ENCODE measurements at regions not wholly inside any gene's neighbourhood (a gene's known extent, or its start where the extent isn't known, plus 50 kb on each side); places are given as distances from the start of the nearest gene placed in this dataset.
"Not testable (repeated sequence)": the region's sequence is repeated elsewhere in the genome, so short reads cannot be mapped to it uniquely, and the experiment has no call there.

DNA sequence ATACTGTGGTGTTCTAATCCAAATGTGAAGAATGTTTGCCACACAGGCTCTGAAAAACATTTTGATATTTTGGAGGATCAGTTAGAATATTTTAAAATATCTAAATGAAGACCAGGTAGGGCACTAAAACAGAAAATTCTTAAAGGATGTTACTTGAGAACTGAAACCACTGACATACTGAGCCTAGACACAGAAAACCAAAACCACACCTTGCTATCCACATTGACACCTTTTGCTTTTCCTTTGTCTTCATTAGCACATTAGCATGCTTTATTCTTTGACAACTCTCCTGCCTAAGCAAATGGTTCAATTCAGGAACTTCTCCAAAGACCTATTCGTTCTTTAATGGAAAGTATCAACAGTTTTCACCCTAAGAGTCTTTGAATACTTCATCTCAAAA, 835.9 kb upstream of the GRM7 start:
- Histone ChIP-seq H3K4me1 (no peaks in the 10 kb centered on the region), H3K36me3 (no peaks in the 10 kb centered on the region), H3K9me3 (peaks cover 0 to 14% of the 10 kb centered on the region in 2 donors), H3K27me3 (no peaks in the 10 kb centered on the region), H3K27ac (no peak overlapping the region), H3K4me3 (no peak overlapping the region)
- TF ChIP-seq POLR2A (IDR thresholded peaks at IDR 0.05) (no peak), POLR2AphosphoS5 (IDR thresholded peaks at IDR 0.05) (no peak)
- TF ChIP-seq, protein P1, sequence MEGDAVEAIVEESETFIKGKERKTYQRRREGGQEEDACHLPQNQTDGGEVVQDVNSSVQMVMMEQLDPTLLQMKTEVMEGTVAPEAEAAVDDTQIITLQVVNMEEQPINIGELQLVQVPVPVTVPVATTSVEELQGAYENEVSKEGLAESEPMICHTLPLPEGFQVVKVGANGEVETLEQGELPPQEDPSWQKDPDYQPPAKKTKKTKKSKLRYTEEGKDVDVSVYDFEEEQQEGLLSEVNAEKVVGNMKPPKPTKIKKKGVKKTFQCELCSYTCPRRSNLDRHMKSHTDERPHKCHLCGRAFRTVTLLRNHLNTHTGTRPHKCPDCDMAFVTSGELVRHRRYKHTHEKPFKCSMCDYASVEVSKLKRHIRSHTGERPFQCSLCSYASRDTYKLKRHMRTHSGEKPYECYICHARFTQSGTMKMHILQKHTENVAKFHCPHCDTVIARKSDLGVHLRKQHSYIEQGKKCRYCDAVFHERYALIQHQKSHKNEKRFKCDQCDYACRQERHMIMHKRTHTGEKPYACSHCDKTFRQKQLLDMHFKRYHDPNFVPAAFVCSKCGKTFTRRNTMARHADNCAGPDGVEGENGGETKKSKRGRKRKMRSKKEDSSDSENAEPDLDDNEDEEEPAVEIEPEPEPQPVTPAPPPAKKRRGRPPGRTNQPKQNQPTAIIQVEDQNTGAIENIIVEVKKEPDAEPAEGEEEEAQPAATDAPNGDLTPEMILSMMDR (IDR thresholded peaks at IDR 0.05) = no peak
- intact Hi-C loops (cut with DNase I; ENCODE audit: low total_unique reads) = no loop called here
- no peak for DNase-seq (ENCODE audit: low spot score in 2 of 2)

DNA sequence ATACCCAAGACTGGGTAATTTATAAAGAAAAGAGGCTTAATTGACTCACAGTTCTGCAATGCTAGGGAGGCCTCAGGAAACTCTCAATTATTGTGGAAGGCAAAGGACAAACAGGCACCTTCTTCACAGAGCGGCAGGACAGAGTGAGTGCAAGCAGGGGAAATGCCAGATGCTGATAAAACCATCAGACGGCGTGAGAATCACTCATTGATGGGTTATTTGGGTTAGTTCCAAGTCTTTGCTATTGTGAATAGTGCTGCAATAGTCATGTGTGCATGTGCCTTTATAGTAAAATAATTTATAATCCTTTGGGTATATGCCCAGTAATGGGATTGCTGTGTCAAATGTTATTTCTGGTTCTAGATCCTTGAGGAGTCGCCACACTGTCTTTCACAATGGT, 830.3 kb upstream of the GRM7 start:
- H3K27ac ChIP-seq; H3K27me3 ChIP-seq; intact Hi-C loops (cut with DNase I; ENCODE audit: low total_unique reads); H3K4me1 ChIP-seq; H3K36me3 ChIP-seq; H3K4me3 ChIP-seq; DNase-seq (ENCODE audit: low spot score in 2 of 2): not testable (repeated sequence)
- peaks cover 0 to 23% of the 10 kb centered on the region in 2 donors for H3K9me3 ChIP-seq

DNA sequence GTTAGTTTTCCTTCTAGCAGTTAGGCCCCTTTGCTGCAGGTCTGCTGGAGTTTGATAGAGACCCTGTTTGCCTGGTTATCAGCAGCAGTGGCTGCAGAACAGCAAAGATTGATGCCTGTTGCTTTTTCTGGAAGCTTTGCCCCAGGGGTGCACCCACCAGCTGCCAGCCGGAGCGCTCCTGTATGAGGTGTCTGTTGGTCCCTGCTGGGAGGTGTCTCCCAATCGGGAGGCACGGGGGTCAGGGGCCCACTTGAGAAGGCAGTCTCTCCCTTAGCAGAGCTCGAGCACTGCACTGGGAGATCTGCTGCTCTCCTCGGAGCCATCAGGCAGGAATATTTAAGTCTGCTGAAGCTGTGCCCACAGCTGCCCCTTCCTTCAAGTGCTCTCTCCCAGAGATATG, 825.3 kb upstream of the GRM7 start:
- intact Hi-C loops (cut with DNase I; ENCODE audit: low total_unique reads) = no loop called here
- TF ChIP-seq, protein P1 (IDR thresholded peaks at IDR 0.05) = no peak
- no peak for TF ChIP-seq POLR2AphosphoS5 (IDR thresholded peaks at IDR 0.05)
- TF ChIP-seq POLR2A (IDR thresholded peaks at IDR 0.05) = no peak
- H3K27ac ChIP-seq = no peak overlapping the region
- DNase-seq (ENCODE audit: low spot score in 2 of 2) = no peak
- H3K27me3 ChIP-seq = no peaks in the 10 kb centered on the region
- no peaks in the 10 kb centered on the region for H3K4me1 ChIP-seq
- no peak overlapping the region for H3K4me3 ChIP-seq
- H3K9me3 ChIP-seq = peaks cover 4 to 19% of the 10 kb centered on the region in 2 donors
- H3K36me3 ChIP-seq = no peaks in the 10 kb centered on the region

DNA sequence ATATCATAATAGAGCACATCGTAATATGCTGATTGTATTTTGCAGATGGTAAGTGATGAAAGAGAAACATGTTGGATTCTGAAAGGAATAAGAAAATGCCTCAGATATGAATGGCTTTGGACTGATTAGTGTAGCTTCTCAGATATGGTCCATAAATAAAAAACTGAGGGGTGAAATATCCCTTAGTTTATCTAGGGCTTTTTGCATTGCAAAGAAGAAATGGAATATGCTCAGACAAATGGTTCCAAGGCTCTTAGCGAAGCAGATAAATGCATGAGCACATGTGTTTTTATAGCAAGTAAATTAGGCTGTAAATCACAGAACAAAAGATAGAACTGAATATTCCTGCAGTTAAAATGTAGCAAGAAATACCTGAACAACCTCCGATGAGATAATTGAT, 820.9 kb upstream of the GRM7 start:
- Histone ChIP-seq H3K36me3 (no peaks in the 10 kb centered on the region), H3K4me3 (no peak overlapping the region), H3K27ac (no peak overlapping the region), H3K9me3 (peaks cover 3 to 4% of the 10 kb centered on the region in 2 donors), H3K4me1 (no peaks in the 10 kb centered on the region), H3K27me3 (no peaks in the 10 kb centered on the region)
- DNase-seq (ENCODE audit: low spot score in 2 of 2) = no peak
- intact Hi-C loops (cut with DNase I; ENCODE audit: low total_unique reads) = no loop called here
- TF ChIP-seq POLR2A (IDR thresholded peaks at IDR 0.05) (no peak), POLR2AphosphoS5 (IDR thresholded peaks at IDR 0.05) (no peak)
- TF ChIP-seq, protein P1 (IDR thresholded peaks at IDR 0.05) = no peak

DNA sequence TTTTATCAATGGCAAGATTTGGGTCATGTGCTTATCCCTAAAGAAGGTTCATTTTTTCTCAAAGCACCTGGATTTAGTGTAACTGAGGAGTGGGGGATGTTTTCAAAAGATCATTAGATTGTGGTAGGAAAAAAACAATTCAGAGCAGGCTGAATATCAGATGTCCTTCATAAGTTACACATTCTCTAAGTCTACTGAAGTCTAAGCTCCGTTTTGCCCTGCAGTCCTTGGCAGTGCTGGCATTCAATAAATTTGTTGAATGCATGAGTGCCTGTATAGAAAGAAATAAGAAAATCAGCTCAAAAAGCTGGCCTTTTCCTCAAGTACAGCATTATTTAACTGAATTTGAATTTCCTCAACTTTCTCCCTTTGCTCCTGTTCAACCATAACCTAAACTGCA, 819.0 kb upstream of the GRM7 start:
- Histone ChIP-seq H3K4me1 (no peaks in the 10 kb centered on the region), H3K27me3 (no peaks in the 10 kb centered on the region), H3K9me3 (peaks cover 5 to 9% of the 10 kb centered on the region in 2 donors), H3K36me3 (no peaks in the 10 kb centered on the region), H3K4me3 (no peak overlapping the region), H3K27ac (no peak overlapping the region)
- TF ChIP-seq POLR2AphosphoS5 (IDR thresholded peaks at IDR 0.05) = no peak
- TF ChIP-seq, protein P1 (IDR thresholded peaks at IDR 0.05) = no peak
- TF ChIP-seq POLR2A (IDR thresholded peaks at IDR 0.05) = no peak
- intact Hi-C loops (cut with DNase I; ENCODE audit: low total_unique reads) = no loop called here
- DNase-seq (ENCODE audit: low spot score in 2 of 2) = no peak

DNA sequence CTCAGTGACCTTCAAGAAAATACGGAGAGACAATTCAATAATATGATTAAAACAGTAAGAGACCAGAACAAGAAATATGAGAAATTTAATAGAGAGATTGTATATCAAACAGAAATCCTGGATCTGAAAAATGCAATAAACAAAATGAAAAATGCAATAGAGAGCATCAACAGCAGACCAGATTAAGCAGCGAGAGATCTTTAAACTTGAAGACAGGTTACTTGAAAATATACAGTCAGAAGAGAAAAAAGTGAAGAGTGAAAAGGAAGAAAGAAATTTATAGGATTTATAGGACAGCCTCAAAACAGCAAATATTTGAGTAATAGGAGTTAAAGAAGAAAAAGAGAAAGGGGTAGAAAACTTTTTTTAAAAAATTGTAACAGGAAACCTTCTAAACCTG, 813.9 kb upstream of the GRM7 start:
- no peaks in the 10 kb centered on the region for H3K27me3 ChIP-seq
- no peak for DNase-seq (ENCODE audit: low spot score in 2 of 2)
- H3K36me3 ChIP-seq = no peaks in the 10 kb centered on the region
- TF ChIP-seq POLR2A (IDR thresholded peaks at IDR 0.05) = no peak
- TF ChIP-seq POLR2AphosphoS5 (IDR thresholded peaks at IDR 0.05) = no peak
- TF ChIP-seq, protein P1 (IDR thresholded peaks at IDR 0.05) = no peak
- H3K27ac ChIP-seq = no peak overlapping the region
- no peaks in the 10 kb centered on the region for H3K4me1 ChIP-seq
- intact Hi-C loops (cut with DNase I; ENCODE audit: low total_unique reads) = no loop called here
- H3K9me3 ChIP-seq = peaks cover 5 to 32% of the 10 kb centered on the region in 2 donors
- H3K4me3 ChIP-seq = no peak overlapping the region
